ENCODE measurements at regions not wholly inside any gene's neighbourhood (a gene's known extent, or its start where the extent isn't known, plus 50 kb on each side); places are given as distances from the start of the nearest gene placed in this dataset.

- DNase-seq (ENCODE audit: low spot score): no peak
- Histone ChIP-seq H3K27ac (ENCODE audit: low read depth in 1 of 2, low read length in 2 of 2) (no peak overlapping the region), H3K4me1 (ENCODE audit: control insufficient read depth in 4 of 4, insufficient read depth in 4 of 4, low read length in 3 of 4) (no peaks in the 10 kb centered on the region), H3K9me3 (ENCODE audit: control insufficient read depth in 4 of 4, low read length in 3 of 4) (peaks cover 2 to 7% (median 3%) of the 10 kb centered on the region in 4 donors), H3K27me3 (ENCODE audit: control insufficient read depth in 4 of 4, insufficient read depth in 4 of 4, low read length in 3 of 4) (no peaks in the 10 kb centered on the region), H3K4me3 (ENCODE audit: low read depth in 1 of 3, low read length in 3 of 3) (no peak overlapping the region), H3K9ac (ENCODE audit: low read depth in 1 of 2, low read length in 2 of 2) (no peak overlapping the region), H3K36me3 (ENCODE audit: control insufficient read depth in 4 of 4, insufficient read depth in 3 of 4, low read depth in 1 of 4, low read length in 3 of 4) (no peaks in the 10 kb centered on the region)
- TF ChIP-seq HNF4A (conservative IDR thresholded peaks at IDR 0.05) (no peak), NR2F2 (IDR thresholded peaks at IDR 0.05) (no peak), TAF1 (conservative IDR thresholded peaks at IDR 0.05) (no peak), YY1 (IDR thresholded peaks at IDR 0.05) (no peak), REST (IDR thresholded peaks at IDR 0.05) (no peak), MAX (IDR thresholded peaks at IDR 0.05) (no peak), SP1 (IDR thresholded peaks at IDR 0.05) (no peak), RXRA (IDR thresholded peaks at IDR 0.05) (no peak), ATF3 (IDR thresholded peaks at IDR 0.05) (no peak)
- WGBS: 97% methylated on average over 2 of the region's 2 CpGs
Measured at GRCh38 chr3:102156426-102156825, 278.4 kb upstream of the ZPLD1 start.

GRCh38 chr3:102158080-102158740 is 276.6 kb upstream of the ZPLD1 start:
- WGBS: 94% methylated on average over 3 of the region's 3 CpGs
- DNase-seq (ENCODE audit: low spot score): no peak
- no peak overlapping the region for H3K4me3 ChIP-seq (ENCODE audit: low read depth in 1 of 3, low read length in 3 of 3)
- no peaks in the 10 kb centered on the region for H3K27me3 ChIP-seq (ENCODE audit: control insufficient read depth in 4 of 4, insufficient read depth in 4 of 4, low read length in 3 of 4)
- no peaks in the 10 kb centered on the region for H3K9me3 ChIP-seq (ENCODE audit: control insufficient read depth in 4 of 4, low read length in 3 of 4)
- H3K27ac ChIP-seq (ENCODE audit: low read depth in 1 of 2, low read length in 2 of 2): no peak overlapping the region
- H3K9ac ChIP-seq (ENCODE audit: low read depth in 1 of 2, low read length in 2 of 2): no peak overlapping the region
- TF ChIP-seq RAD21 (IDR thresholded peaks at IDR 0.05) (no peak), ATF3 (IDR thresholded peaks at IDR 0.05) (no peak), NR2F2 (IDR thresholded peaks at IDR 0.05) (no peak), FOXA2 (IDR thresholded peaks at IDR 0.05) (no peak), JUND (IDR thresholded peaks at IDR 0.05) (no peak), FOXA1 (IDR thresholded peaks at IDR 0.05) (no peak), RXRA (IDR thresholded peaks at IDR 0.05) (no peak), EGR1 (IDR thresholded peaks at IDR 0.05; ENCODE audit: low read depth in 2 of 2) (no peak), YY1 (IDR thresholded peaks at IDR 0.05) (no peak), HNF4G (IDR thresholded peaks at IDR 0.05) (no peak), MAX (IDR thresholded peaks at IDR 0.05) (no peak), TAF1 (conservative IDR thresholded peaks at IDR 0.05) (no peak), ZBTB33 (IDR thresholded peaks at IDR 0.05) (no peak), CTCF (IDR thresholded peaks at IDR 0.05; ENCODE audit: low read depth, low read length, missing input control) (no peak), SP1 (IDR thresholded peaks at IDR 0.05) (no peak), REST (IDR thresholded peaks at IDR 0.05) (no peak), HNF4A (conservative IDR thresholded peaks at IDR 0.05) (no peak), GABPA (IDR thresholded peaks at IDR 0.05 in 1 of 2, conservative IDR thresholded peaks at IDR 0.05 in 1 of 2) (no peak)
- peaks cover 3 to 6% (median 4%) of the 10 kb centered on the region in 4 donors for H3K4me1 ChIP-seq (ENCODE audit: control insufficient read depth in 4 of 4, insufficient read depth in 4 of 4, low read length in 3 of 4)
- H3K36me3 ChIP-seq (ENCODE audit: control insufficient read depth in 4 of 4, insufficient read depth in 3 of 4, low read depth in 1 of 4, low read length in 3 of 4): no peaks in the 10 kb centered on the region
